ENCODE measurements at regions not wholly inside any gene's neighbourhood (a gene's known extent, or its start where the extent isn't known, plus 50 kb on each side); places are given as distances from the start of the nearest gene placed in this dataset.

- H3K36me3 ChIP-seq: no peaks in the 10 kb centered on the region
- no peaks in the 10 kb centered on the region for H3K27me3 ChIP-seq
- H3K27ac ChIP-seq: no peak overlapping the region
- TF ChIP-seq, protein P1, sequence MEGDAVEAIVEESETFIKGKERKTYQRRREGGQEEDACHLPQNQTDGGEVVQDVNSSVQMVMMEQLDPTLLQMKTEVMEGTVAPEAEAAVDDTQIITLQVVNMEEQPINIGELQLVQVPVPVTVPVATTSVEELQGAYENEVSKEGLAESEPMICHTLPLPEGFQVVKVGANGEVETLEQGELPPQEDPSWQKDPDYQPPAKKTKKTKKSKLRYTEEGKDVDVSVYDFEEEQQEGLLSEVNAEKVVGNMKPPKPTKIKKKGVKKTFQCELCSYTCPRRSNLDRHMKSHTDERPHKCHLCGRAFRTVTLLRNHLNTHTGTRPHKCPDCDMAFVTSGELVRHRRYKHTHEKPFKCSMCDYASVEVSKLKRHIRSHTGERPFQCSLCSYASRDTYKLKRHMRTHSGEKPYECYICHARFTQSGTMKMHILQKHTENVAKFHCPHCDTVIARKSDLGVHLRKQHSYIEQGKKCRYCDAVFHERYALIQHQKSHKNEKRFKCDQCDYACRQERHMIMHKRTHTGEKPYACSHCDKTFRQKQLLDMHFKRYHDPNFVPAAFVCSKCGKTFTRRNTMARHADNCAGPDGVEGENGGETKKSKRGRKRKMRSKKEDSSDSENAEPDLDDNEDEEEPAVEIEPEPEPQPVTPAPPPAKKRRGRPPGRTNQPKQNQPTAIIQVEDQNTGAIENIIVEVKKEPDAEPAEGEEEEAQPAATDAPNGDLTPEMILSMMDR (IDR thresholded peaks at IDR 0.05): no peak
- no peak overlapping the region for H3K4me3 ChIP-seq (ENCODE audit: low read depth in 1 of 2, low read length in 1 of 2)
- H3K9me3 ChIP-seq: no peaks in the 10 kb centered on the region
- H3K4me1 ChIP-seq (ENCODE audit: control insufficient read depth in 1 of 2, insufficient read depth in 1 of 2, low read depth in 1 of 2, low read length in 1 of 2): no peaks in the 10 kb centered on the region
Measured at GRCh38 chr10:94133239-94133638, 139.5 kb downstream of the PLCE1 start.

GRCh38 chr10:94137747-94138146 lies 144.0 kb downstream of the PLCE1 start:
- Histone ChIP-seq H3K27ac (no peak overlapping the region), H3K4me1 (ENCODE audit: control insufficient read depth in 1 of 2, insufficient read depth in 1 of 2, low read depth in 1 of 2, low read length in 1 of 2) (no peaks in the 10 kb centered on the region), H3K4me3 (ENCODE audit: low read depth in 1 of 2, low read length in 1 of 2) (no peak overlapping the region), H3K36me3 (no peaks in the 10 kb centered on the region), H3K9me3 (no peaks in the 10 kb centered on the region), H3K27me3 (no peaks in the 10 kb centered on the region)
- TF ChIP-seq, protein P1 (IDR thresholded peaks at IDR 0.05): no peak

GRCh38 chr10:94138391-94138790 lies 144.7 kb downstream of the PLCE1 start:
- Histone ChIP-seq H3K4me3 (ENCODE audit: low read depth in 1 of 2, low read length in 1 of 2) (no peak overlapping the region), H3K27me3 (no peaks in the 10 kb centered on the region), H3K9me3 (no peaks in the 10 kb centered on the region), H3K36me3 (no peaks in the 10 kb centered on the region), H3K27ac (no peak overlapping the region), H3K4me1 (ENCODE audit: control insufficient read depth in 1 of 2, insufficient read depth in 1 of 2, low read depth in 1 of 2, low read length in 1 of 2) (no peaks in the 10 kb centered on the region)
- TF ChIP-seq, protein P1 (IDR thresholded peaks at IDR 0.05): no peak

GRCh38 chr10:94143261-94143660 lies 149.5 kb downstream of the PLCE1 start:
- Histone ChIP-seq H3K27ac (no peak overlapping the region), H3K4me3 (ENCODE audit: low read depth in 1 of 2, low read length in 1 of 2) (no peak overlapping the region), H3K27me3 (no peaks in the 10 kb centered on the region), H3K36me3 (no peaks in the 10 kb centered on the region), H3K4me1 (ENCODE audit: control insufficient read depth in 1 of 2, insufficient read depth in 1 of 2, low read depth in 1 of 2, low read length in 1 of 2) (no peaks in the 10 kb centered on the region), H3K9me3 (no peaks in the 10 kb centered on the region)
- TF ChIP-seq, protein P1 (IDR thresholded peaks at IDR 0.05): no peak

- H3K9me3 ChIP-seq: no peaks in the 10 kb centered on the region
- H3K27ac ChIP-seq: no peak overlapping the region
- H3K4me3 ChIP-seq (ENCODE audit: low read depth in 1 of 2, low read length in 1 of 2): no peak overlapping the region
- H3K4me1 ChIP-seq (ENCODE audit: control insufficient read depth in 1 of 2, insufficient read depth in 1 of 2, low read depth in 1 of 2, low read length in 1 of 2): no peaks in the 10 kb centered on the region
- no peaks in the 10 kb centered on the region for H3K27me3 ChIP-seq
- H3K36me3 ChIP-seq: no peaks in the 10 kb centered on the region
- TF ChIP-seq, protein P1 (IDR thresholded peaks at IDR 0.05): no peak
Measured at GRCh38 chr10:94146313-94146712, 152.6 kb downstream of the PLCE1 start.

DNA sequence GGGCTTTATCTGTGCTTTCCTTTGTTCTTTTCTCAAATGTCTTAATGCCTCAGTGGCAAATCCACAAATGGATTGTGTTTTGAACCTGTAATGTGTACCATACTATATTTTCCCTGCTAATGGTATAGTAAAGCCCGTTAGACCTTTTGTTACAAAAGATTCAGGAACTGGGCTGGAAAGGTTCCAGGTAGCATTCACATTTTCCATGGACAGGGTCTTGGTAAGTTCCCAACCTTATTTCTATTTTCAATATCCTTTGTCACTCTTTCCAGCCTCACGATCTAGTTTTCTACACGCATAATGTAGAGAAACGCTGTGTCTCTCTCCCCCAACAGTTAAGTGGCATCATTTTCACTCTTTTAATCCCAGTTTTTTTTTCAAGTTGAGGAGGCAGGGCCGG lies 153.0 kb downstream of the PLCE1 start:
- Histone ChIP-seq H3K27ac (no peak overlapping the region), H3K4me1 (ENCODE audit: control insufficient read depth in 1 of 2, insufficient read depth in 1 of 2, low read depth in 1 of 2, low read length in 1 of 2) (no peaks in the 10 kb centered on the region), H3K27me3 (no peaks in the 10 kb centered on the region), H3K36me3 (no peaks in the 10 kb centered on the region), H3K4me3 (ENCODE audit: low read depth in 1 of 2, low read length in 1 of 2) (no peak overlapping the region), H3K9me3 (no peaks in the 10 kb centered on the region)
- TF ChIP-seq, protein P1 (IDR thresholded peaks at IDR 0.05): no peak

Data from neutrophil (primary cell).